ENCODE measurements at regions not wholly inside any gene's neighbourhood (a gene's known extent, or its start where the extent isn't known, plus 50 kb on each side); places are given as distances from the start of the nearest gene placed in this dataset.

DNA sequence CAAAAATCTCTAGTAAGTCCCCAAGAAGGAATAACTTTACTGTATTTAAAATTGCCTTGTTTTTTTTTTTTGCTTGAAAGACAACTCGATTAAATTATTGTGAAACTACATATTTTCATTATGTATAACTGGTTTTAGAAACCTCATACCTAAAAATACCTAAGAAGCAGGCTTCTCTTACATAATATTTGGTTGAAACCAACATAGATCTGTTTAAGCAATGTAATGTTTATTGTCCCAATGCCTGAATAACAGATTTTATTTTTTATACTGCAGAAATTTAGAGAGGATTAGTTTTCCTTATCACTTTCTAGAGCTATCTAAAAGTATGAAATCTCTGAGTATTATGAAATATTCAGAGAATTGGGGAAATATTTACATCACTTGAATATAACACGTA, 78.5 kb upstream of the CHRM3 start:
- in situ Hi-C loops (cut with HindIII; ENCODE audit: low sequenced_read_pairs): no loop called here
- TF ChIP-seq, protein P1, sequence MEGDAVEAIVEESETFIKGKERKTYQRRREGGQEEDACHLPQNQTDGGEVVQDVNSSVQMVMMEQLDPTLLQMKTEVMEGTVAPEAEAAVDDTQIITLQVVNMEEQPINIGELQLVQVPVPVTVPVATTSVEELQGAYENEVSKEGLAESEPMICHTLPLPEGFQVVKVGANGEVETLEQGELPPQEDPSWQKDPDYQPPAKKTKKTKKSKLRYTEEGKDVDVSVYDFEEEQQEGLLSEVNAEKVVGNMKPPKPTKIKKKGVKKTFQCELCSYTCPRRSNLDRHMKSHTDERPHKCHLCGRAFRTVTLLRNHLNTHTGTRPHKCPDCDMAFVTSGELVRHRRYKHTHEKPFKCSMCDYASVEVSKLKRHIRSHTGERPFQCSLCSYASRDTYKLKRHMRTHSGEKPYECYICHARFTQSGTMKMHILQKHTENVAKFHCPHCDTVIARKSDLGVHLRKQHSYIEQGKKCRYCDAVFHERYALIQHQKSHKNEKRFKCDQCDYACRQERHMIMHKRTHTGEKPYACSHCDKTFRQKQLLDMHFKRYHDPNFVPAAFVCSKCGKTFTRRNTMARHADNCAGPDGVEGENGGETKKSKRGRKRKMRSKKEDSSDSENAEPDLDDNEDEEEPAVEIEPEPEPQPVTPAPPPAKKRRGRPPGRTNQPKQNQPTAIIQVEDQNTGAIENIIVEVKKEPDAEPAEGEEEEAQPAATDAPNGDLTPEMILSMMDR (IDR thresholded peaks at IDR 0.05; ENCODE audit: low read depth, low read length, missing control alignments): no peak
- no peak overlapping the region for H3K4me3 ChIP-seq (ENCODE audit: low read depth, low read length)
- DNase-seq (ENCODE audit: low read depth): no peak

DNA sequence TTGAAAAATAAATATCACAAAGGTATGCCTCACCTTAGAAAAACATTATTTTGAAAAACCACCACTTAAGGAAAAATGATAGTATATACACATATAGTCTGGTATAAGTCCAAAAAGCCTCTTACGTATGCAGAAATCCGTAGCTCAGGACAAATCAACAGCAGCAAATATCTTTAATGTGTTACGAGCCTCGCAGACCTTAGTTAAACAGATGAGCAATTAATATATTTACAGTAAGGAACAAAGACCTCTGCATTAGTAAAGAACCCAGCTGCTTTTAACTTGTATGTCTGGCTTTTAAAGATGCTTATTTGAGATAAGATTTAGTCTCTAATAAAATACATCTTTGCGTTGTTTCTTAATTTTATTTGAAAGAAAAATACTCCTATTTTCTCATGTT, 79.9 kb upstream of the CHRM3 start:
- H3K4me3 ChIP-seq (ENCODE audit: low read depth, low read length): no peak overlapping the region
- no peak for DNase-seq (ENCODE audit: low read depth)
- in situ Hi-C loops (cut with HindIII; ENCODE audit: low sequenced_read_pairs): no loop called here
- TF ChIP-seq, protein P1 (IDR thresholded peaks at IDR 0.05; ENCODE audit: low read depth, low read length, missing control alignments): no peak

DNA sequence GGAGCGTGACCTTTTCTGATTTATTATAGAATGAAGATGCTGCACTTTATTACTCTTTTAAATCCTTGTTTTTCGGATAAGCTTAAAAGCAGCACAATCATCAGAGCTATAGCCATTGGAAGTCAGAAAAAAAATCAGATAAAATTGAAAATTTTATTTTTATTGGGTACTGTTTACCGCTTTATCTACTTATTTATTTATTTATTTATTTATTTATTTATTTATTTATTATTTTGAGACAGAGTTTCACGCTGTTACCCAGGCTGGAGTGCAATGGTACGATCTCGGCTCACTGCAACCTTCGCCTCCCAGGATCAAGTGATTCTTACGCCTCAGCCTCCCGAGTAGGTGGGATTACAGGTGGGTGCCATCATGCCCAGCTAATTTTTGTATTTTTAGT, 83.1 kb upstream of the CHRM3 start:
- TF ChIP-seq, protein P1 (IDR thresholded peaks at IDR 0.05; ENCODE audit: low read depth, low read length, missing control alignments): no peak
- DNase-seq (ENCODE audit: low read depth): no peak
- in situ Hi-C loops (cut with HindIII; ENCODE audit: low sequenced_read_pairs): no loop called here
- H3K4me3 ChIP-seq (ENCODE audit: low read depth, low read length): no peak overlapping the region

DNA sequence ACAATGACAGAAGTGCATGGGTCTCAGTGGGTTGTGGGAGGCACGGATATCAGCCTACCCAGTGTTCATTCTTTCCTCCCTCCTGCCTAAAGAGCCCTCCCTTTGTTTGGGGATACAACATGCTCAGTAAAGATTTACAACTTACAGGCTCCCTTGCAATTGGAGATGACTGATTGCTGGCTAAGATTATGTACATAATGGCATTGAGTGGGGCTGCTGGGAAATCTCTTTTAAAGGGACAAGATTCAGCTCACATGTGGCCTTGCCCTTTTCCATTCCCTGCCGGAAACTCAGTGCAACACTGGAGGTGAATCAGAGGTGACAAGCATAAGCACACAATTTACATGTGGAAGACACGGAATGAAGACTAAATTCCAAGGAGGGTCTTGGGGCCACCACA, 83.7 kb upstream of the CHRM3 start:
- TF ChIP-seq, protein P1 (IDR thresholded peaks at IDR 0.05; ENCODE audit: low read depth, low read length, missing control alignments): no peak
- no peak for DNase-seq (ENCODE audit: low read depth)
- in situ Hi-C loops (cut with HindIII; ENCODE audit: low sequenced_read_pairs): no loop called here
- no peak overlapping the region for H3K4me3 ChIP-seq (ENCODE audit: low read depth, low read length)

DNA sequence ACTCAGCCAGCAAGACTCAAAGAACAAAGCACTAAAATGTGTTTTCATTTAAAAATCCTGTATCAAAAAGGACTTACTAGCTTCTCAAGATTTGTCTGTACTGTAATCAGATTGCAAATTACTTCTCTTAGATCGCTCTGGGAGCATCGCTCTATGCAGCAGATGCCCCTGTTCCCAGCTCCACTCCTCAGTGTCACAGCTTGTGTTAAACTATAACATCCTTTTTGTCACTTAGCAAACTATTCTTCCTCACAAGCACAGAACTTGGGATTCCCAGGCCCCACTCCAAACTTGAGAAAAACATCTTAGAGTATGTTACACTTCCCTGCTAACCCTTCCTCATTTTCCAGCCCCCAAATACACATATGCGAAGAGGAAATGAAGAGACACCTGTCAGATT, 85.1 kb upstream of the CHRM3 start:
- TF ChIP-seq, protein P1 (IDR thresholded peaks at IDR 0.05; ENCODE audit: low read depth, low read length, missing control alignments): no peak
- in situ Hi-C loops (cut with HindIII; ENCODE audit: low sequenced_read_pairs): no loop called here
- DNase-seq (ENCODE audit: low read depth): no peak
- no peak overlapping the region for H3K4me3 ChIP-seq (ENCODE audit: low read depth, low read length)

DNA sequence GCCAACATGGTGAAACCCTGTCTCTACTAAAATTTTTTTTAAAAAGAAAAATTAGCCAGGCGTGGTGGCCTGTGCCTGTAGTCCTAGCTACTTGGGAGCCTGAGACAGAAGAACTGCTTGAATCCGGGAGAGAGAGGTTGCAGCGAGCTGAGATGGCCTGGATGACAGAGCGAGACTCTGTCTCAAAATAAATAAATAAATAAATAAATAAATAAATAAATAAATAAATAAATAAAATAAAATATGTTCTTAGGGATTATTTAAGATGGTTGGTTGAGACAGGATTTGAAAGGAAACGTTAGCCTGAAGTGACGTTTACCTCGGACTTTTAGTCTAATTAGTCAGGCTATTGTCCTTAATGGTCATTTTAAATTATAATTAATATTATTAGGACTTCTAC, 88.5 kb upstream of the CHRM3 start:
- in situ Hi-C loops (cut with HindIII; ENCODE audit: low sequenced_read_pairs): no loop called here
- H3K4me3 ChIP-seq (ENCODE audit: low read depth, low read length): no peak overlapping the region
- no peak for DNase-seq (ENCODE audit: low read depth)
- TF ChIP-seq, protein P1 (IDR thresholded peaks at IDR 0.05; ENCODE audit: low read depth, low read length, missing control alignments): no peak
